ENCODE measurements at regions not wholly inside any gene's neighbourhood (a gene's known extent, or its start where the extent isn't known, plus 50 kb on each side); places are given as distances from the start of the nearest gene placed in this dataset.

DNA sequence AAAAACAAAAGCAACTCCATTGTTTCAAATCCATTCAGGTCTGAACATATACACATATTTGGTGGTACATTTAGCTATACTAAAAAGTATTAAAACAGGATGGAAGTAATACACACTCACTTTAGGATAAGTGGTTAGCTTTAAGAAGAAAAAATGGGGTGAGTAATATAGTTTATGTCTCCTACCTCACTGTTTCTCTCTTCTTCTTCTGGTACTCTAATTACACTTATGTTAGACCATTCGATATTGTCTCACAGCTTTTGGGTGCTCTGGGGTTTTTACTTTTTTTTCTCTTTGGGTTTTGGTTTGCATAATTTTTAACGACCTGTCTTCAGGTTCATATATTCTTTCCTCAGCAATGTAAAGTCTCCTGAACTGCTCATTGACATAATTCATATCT lies 75.4 kb upstream of the AKAP13 start:
- no peak for ATAC-seq
- DNase-seq (ENCODE audit: low spot score), result no peak

- no peak for ATAC-seq
Measured at GRCh38 chr15:85306946-85307686, 73.3 kb upstream of the AKAP13 start.

GRCh38 chr15:85307687-85308045 lies 72.7 kb upstream of the AKAP13 start:
- ATAC-seq (no peak), DNase-seq (ENCODE audit: low spot score) (no peak)

More at GRCh38 chr15:85306946-85307686, 73.3 kb upstream of the AKAP13 start:
- DNase-seq (ENCODE audit: low spot score), result no peak

- no peak for DNase-seq (ENCODE audit: low spot score)
Measured at GRCh38 chr15:85311647-85312046, 68.8 kb upstream of the AKAP13 start.

GRCh38 chr15:85312486-85312885 lies 67.9 kb upstream of the AKAP13 start:
- ATAC-seq (no peak), DNase-seq (ENCODE audit: low spot score) (no peak)

More at GRCh38 chr15:85311647-85312046, 68.8 kb upstream of the AKAP13 start:
- ATAC-seq, result no peak

- DNase-seq (ENCODE audit: low spot score) (no peak), ATAC-seq (no peak)
Measured at GRCh38 chr15:85312929-85313331, 67.5 kb upstream of the AKAP13 start.

GRCh38 chr15:85313339-85313738 lies 67.1 kb upstream of the AKAP13 start:
- ATAC-seq (no peak), DNase-seq (ENCODE audit: low spot score) (no peak)

DNA sequence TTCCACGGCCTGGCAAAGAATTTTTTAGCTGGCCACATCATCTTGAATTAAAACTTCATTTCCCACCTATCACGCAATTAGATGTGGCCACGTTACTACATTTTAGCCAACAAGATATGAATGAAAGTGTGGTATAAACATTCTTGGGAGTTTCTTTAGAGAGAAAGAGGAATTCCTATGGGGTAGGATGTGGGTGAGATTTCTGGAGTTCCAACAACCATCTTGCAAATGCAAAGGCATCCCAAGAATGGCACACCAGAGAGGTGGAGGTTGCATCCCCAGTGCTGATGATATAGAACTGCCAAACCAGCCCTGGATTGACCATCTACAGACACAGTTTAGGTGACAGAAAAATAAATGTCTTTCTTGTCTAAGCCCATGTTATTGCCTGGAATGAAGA lies 66.3 kb upstream of the AKAP13 start:
- no peak for DNase-seq (ENCODE audit: low spot score)
- no peak for ATAC-seq

DNA sequence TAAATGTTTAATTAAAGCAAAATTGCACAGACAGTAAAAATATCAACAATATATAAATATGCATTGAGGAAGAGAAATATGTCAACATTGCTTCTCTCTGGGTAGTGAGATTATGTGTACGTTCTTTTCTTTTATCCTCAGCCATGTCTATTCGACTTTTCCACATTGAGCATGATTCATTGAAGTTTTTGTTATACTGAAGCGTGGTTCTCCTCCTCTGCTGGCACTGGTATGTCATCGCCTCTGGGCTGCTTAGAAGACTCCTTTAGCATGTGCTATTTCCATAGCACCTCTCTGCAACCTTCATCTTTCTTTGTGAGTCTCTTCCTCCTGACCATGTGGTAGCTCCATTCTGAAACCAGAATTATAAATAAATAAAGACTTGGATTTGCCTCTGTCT lies 65.8 kb upstream of the AKAP13 start:
- DNase-seq (ENCODE audit: low spot score), result no peak
- no peak for ATAC-seq

DNA sequence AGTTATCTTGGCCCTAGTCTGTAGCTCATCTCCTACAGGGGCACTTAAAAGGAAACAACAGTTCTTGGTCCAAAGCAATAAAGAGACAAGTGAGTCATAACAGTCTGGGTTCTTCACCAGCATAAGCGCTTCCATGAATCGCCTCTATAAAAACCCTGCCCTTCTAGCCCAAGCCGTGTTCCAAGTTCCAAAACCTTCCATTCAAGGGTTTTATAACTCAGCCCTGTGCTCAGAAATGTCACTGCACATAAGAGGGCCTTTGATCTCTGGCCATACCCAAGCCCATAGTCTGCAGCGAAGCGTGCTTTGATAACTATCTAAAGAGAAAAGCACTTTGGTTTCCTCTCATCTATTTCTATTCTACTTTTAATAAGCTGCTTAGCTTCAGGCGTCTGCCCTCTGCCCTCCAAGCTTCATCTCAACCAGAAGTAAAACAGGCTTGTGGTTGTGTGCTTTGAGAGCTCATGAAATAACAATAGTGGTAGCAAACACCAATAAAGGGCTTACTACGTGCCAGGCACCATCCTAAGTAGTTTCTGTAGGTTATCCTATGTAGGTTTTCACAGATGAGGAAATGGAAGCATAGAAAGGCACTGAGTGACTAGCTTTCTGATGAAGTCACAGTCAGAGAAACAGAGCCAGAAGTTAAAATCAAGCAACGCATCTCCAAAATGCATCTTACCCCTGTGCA lies 64.0 kb upstream of the AKAP13 start:
- ATAC-seq, result no peak

DNA sequence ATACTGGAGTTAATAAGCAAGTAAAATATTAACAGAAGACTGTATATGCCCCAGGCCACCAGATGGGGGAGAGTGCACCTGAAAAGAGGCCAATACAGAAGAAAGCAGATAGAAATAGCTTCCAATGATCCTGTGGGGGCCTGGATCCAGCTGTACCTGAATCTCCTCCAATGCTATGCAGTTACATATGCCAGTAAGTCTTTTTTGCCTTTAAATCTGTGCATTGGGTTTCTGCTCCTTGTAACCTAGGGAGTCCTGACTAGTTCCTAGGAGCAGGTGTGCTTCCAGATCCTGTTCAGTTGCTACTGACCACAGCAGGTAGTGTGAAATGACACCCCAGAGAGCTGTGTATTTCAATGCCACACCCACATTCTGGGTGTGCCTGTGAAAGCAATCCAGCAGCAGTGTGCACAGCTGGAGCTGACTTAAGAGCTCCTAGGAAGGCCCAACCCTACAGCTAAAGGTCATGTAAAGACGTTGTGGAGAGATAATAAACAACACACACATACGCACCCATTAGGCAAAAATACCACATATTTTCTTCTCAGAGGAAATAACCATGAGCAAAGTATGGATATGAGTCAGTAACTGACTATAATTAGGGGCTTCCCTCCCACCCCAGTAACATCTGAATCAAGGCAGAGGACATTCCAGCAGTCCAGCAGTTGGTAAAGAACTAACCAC lies 62.2 kb upstream of the AKAP13 start:
- no peak for DNase-seq (ENCODE audit: low spot score)
- no peak for ATAC-seq

More for the DNA sequence above, 64.0 kb upstream of the AKAP13 start:
- DNase-seq (ENCODE audit: low spot score), result no peak

- ATAC-seq (no peak), DNase-seq (ENCODE audit: low spot score) (no peak)
Measured at GRCh38 chr15:85318732-85319076, 61.7 kb upstream of the AKAP13 start.

GRCh38 chr15:85324202-85324601 lies 56.2 kb upstream of the AKAP13 start:
- ATAC-seq (no peak), DNase-seq (ENCODE audit: low spot score) (no peak)

GRCh38 chr15:85325834-85326233 lies 54.6 kb upstream of the AKAP13 start:
- DNase-seq (ENCODE audit: low spot score), result no peak
- no peak for ATAC-seq

GRCh38 chr15:85326291-85326690 lies 54.1 kb upstream of the AKAP13 start:
- ATAC-seq (no peak), DNase-seq (ENCODE audit: low spot score) (no peak)

GRCh38 chr15:85327820-85328219 lies 52.6 kb upstream of the AKAP13 start:
- DNase-seq (ENCODE audit: low spot score) (no peak), ATAC-seq (no peak)

DNA sequence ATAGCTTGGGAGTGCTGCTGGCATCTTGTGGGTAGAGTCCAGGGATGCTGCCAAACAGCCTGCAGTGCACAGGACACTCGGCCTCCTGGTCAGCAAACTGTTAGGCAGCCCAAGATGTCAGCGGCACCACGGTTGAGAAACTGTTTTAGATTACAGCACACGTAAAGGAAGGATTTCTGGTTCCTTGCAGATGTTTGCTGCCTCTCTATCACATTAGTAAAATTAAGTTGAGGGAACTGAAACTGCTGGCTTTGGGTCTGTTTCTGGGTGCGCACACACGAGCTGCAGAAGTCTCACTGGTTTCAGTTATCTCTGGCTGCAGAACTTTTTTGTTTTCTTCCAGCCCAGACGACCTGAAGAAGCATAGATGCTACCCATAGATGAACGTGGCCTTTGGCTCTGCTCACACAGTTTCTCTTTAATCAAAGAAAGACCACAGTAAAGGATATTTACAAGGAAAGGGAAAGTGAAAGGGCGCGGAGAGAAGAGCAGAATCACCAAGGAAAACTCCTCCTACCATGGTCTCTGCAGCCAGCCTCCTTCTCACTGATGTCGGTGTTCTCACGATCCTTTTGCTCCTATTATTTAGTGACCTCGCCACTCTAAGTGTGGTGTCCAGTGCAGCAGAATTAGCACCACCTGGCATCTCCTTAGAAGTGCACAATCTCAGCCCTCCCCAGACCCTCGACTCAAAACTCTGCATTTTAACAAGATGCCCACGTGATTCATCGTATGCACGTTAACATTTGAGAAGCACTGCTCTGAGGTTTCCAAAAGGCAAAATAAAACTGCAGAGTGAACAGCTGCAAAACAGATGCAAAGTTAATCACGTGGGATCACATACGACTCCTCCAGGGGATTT lies 50.6 kb upstream of the AKAP13 start:
- DNase-seq (ENCODE audit: low spot score) (no peak), ATAC-seq (peak; percentile 44)
